Colonic mucosa (tissue), 4 donors: ENCODE measurements at regions not wholly inside any gene's neighbourhood (a gene's known extent, or its start where the extent isn't known, plus 50 kb on each side); places are given as distances from the start of the nearest gene placed in this dataset.

Source experiments
- DNase-seq: peaks from one replicate; pipeline ENCODE4 v3.0.0-alpha.2; 2020
- H3K27ac ChIP-seq: fragments of 200-600 bp; one replicate; pipeline ENCODE4 v1.8.0; 2021
- H3K27me3 ChIP-seq: fragments of 200-600 bp; one replicate; pipeline ENCODE4 v1.8.0; 2021
- H3K36me3 ChIP-seq: fragments of 200-600 bp; one replicate; pipeline ENCODE4 v1.8.0; 2021
- H3K4me1 ChIP-seq: fragments of 200-600 bp; one replicate; pipeline ENCODE4 v1.8.0; 2021; ENCODE audit warnings: mild to moderate bottlenecking
- H3K4me3 ChIP-seq: fragments of 200-600 bp; one replicate; pipeline ENCODE4 v1.8.0; 2021
- H3K9ac ChIP-seq, 2 donors: one replicate each; pipeline ENCODE4 v1.7.0; 2013; ENCODE audit warnings: control low read depth in 2 of 2, low read depth in 2 of 2, low read length in 2 of 2
- H3K9me3 ChIP-seq: fragments of 200-600 bp; one replicate; pipeline ENCODE4 v1.8.0; 2021
- intact Hi-C: fragments of 100-400 bp; cut with DNase I; formaldehyde crosslinking; loops from one replicate; pipeline ENCODE4 v1.14.1; 2022
- TF ChIP-seq, protein P1 (sequence below): fragments of 200-600 bp; IDR thresholded peaks from one replicate; pipeline ENCODE4 v1.8.0; 2022; ENCODE audit warnings: antibody characterized with exemption, mild to moderate bottlenecking
- donor health status: healthy.
- donor health status: DM: no; HTN: no; CAD: no.
- donor health status: DM: no; HTN: no; CAD: no.

GRCh38 chr9:115944166-115944948 is 209.2 kb upstream of the PAPPA start:
- H3K27me3 ChIP-seq = no peaks in the 10 kb centered on the region
- H3K4me3 ChIP-seq = no peak overlapping the region
- no peaks in the 10 kb centered on the region for H3K36me3 ChIP-seq
- H3K4me1 ChIP-seq = no peaks in the 10 kb centered on the region
- intact Hi-C loops = no loop called here
- H3K27ac ChIP-seq = peak overlapping the region; percentile 26
- TF ChIP-seq, protein P1, sequence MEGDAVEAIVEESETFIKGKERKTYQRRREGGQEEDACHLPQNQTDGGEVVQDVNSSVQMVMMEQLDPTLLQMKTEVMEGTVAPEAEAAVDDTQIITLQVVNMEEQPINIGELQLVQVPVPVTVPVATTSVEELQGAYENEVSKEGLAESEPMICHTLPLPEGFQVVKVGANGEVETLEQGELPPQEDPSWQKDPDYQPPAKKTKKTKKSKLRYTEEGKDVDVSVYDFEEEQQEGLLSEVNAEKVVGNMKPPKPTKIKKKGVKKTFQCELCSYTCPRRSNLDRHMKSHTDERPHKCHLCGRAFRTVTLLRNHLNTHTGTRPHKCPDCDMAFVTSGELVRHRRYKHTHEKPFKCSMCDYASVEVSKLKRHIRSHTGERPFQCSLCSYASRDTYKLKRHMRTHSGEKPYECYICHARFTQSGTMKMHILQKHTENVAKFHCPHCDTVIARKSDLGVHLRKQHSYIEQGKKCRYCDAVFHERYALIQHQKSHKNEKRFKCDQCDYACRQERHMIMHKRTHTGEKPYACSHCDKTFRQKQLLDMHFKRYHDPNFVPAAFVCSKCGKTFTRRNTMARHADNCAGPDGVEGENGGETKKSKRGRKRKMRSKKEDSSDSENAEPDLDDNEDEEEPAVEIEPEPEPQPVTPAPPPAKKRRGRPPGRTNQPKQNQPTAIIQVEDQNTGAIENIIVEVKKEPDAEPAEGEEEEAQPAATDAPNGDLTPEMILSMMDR = no peak
- peak; percentile 31 for DNase-seq
- H3K9me3 ChIP-seq = no peaks in the 10 kb centered on the region
- no peak overlapping the region for H3K9ac ChIP-seq

DNA sequence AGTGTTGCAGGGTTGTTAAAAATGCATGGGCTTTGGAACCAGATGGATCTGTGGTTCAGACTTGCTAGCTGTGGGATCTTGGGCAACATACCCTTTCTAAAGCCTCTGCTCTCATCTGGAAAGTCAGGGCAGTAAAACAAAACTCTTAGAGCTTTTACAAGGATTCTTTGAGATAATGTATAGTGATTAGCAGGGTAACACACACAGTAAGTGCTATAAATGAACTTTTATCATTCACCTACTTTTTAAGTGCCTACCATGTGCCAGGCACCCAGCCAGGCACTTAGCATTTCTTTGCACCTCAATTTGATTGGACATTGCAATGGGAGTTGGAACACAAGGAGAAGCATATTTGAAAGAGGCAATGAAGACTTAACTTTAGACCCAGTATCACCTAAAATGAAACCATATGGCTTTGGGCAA is 208.6 kb upstream of the PAPPA start:
- peak overlapping the region; percentile 26 for H3K27ac ChIP-seq

DNA sequence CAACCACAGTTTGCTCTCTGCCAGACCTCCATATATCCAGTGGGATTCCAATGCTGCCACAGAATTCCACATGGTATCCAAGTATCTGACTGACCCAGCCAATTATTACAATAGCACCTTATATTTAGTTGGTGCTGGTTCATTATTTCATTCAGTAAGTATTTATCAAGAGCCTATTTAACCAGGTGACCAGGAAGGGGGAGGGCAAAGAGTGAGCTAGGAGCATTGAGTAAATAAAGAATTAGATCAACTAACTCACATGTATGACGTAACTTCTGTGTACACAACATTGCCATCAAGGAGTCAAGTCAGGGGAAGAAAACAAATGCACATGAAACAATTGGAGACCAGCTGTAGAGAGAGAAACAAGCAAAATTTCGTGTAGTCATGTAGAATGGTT is 207.1 kb upstream of the PAPPA start:
- Histone ChIP-seq H3K4me3 (no peak overlapping the region), H3K27me3 (no peaks in the 10 kb centered on the region), H3K4me1 (no peaks in the 10 kb centered on the region), H3K9ac (no peak overlapping the region), H3K27ac (no peak overlapping the region), H3K9me3 (no peaks in the 10 kb centered on the region), H3K36me3 (no peaks in the 10 kb centered on the region)
- intact Hi-C loops = no loop called here
- DNase-seq = no peak
- TF ChIP-seq, protein P1 = no peak

More for the DNA sequence above, 208.6 kb upstream of the PAPPA start:
- Histone ChIP-seq H3K36me3 (no peaks in the 10 kb centered on the region), H3K9me3 (no peaks in the 10 kb centered on the region), H3K27me3 (no peaks in the 10 kb centered on the region), H3K9ac (no peak overlapping the region), H3K4me1 (no peaks in the 10 kb centered on the region), H3K4me3 (no peak overlapping the region)
- DNase-seq = no peak
- intact Hi-C loops = no loop called here
- TF ChIP-seq, protein P1 = no peak

DNA sequence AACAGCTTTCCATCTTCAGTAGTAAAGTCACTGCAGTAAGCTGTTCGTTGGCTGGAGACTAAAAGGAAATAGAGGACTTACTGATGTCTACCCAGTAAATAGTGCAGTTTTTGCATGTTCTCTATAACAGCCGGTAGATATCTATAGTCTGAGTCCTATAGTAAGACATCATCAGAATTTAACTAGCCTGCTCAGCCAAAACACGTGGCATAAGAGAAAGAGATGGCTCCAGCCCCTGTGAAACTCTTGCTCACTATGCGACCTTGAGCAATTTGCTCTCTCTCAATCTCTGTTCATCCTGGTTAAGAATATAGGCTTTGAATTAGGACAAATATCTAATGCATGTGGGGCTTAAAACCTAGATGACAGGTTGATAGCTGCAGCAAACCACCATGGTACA is 201.6 kb upstream of the PAPPA start:
- Histone ChIP-seq H3K4me1 (no peaks in the 10 kb centered on the region), H3K9me3 (no peaks in the 10 kb centered on the region), H3K27ac (no peak overlapping the region), H3K9ac (no peak overlapping the region), H3K36me3 (no peaks in the 10 kb centered on the region), H3K27me3 (no peaks in the 10 kb centered on the region), H3K4me3 (no peak overlapping the region)
- TF ChIP-seq, protein P1 = no peak
- intact Hi-C loops = no loop called here
- no peak for DNase-seq

DNA sequence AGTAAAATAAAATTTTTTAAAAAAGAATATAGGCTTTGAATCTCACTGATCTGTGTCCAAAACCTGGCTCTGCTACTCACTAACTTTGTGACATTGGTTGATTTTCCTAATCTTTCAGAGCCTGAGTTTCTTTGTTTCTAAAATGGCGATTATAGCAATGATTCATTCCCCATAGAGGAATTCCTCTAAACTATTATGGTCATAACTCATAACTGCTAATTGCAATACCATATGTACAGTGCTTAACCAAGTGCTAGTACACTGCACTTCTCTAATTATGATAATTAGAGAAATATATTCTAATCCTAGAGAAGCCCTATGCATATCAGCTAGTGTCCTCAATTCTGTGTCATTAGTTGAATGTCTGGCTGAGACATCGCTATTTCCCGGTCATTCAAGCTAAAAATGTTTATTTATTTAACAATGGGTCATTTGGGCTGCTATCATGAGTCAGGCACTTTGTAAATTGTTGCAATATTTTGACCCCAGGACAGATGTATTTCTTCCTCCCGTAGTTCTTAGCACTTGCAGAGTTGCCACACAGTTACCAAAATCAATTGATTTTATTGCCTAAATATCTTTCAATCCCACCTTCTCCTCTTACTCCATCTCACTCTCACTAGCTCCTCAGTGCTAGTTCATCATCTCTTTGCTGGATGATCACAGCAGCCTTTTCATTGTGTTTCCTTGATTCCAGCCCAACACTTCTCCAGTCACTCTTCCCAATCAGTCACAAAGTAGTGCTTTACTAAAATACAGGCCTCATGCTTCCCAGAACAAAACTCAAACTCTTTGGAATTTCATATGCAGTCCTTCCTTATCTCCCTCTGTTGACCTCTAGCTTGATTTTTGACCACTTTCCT is 200.9 kb upstream of the PAPPA start:
- no peak for DNase-seq
- H3K4me1 ChIP-seq = no peaks in the 10 kb centered on the region
- TF ChIP-seq, protein P1 = no peak
- H3K9me3 ChIP-seq = no peaks in the 10 kb centered on the region
- no peak overlapping the region for H3K27ac ChIP-seq
- H3K9ac ChIP-seq = no peak overlapping the region
- H3K4me3 ChIP-seq = no peak overlapping the region
- intact Hi-C loops = no loop called here
- no peaks in the 10 kb centered on the region for H3K27me3 ChIP-seq
- no peaks in the 10 kb centered on the region for H3K36me3 ChIP-seq
